Body of pancreas (tissue), 4 donors: ENCODE measurements at regions not wholly inside any gene's neighbourhood (a gene's known extent, or its start where the extent isn't known, plus 50 kb on each side); places are given as distances from the start of the nearest gene placed in this dataset.
"Not testable (repeated sequence)": the region's sequence is repeated elsewhere in the genome, so short reads cannot be mapped to it uniquely, and the experiment has no call there.

Experiments
- ATAC-seq: fragments of 150-250 bp; one replicate; pipeline ENCODE4 v1.9.1; 2016
- DNase-seq, 4 donors: peaks; one replicate each; pipeline ENCODE4 v3.0.0-alpha.2; 2019
- H3K27ac ChIP-seq, 4 donors: fragments of 200-600 bp; sonication (generic); 1 replicate in 3 of 4; 2 replicates in 1 of 4; pipeline versions ENCODE4 v1.5.1 to v1.6.1; 2016 to 2019; ENCODE audit warnings: mild to moderate bottlenecking in 1 of 4, mixed read lengths in 1 of 4, moderate library complexity in 1 of 4
- H3K27me3 ChIP-seq, 2 donors: fragments of 200-600 bp; sonication (generic); one replicate each; pipeline ENCODE4 v1.6.0; 2016; ENCODE audit warnings: mild to moderate bottlenecking in 1 of 2
- H3K36me3 ChIP-seq, 2 donors: fragments of 200-600 bp; sonication (generic); replicated peaks in 1 of 2; 2 replicates each; pipeline ENCODE4 v1.5.1; 2016; ENCODE audit warnings: low read depth in 2 of 2; ENCODE audit not compliant: insufficient read depth in 1 of 2
- H3K4me1 ChIP-seq: fragments of 200-600 bp; sonication (generic); one replicate; pipeline ENCODE4 v1.6.0; 2016
- H3K4me3 ChIP-seq, 2 donors: fragments of 200-600 bp; sonication (generic); 1 replicate in 1 of 2; 2 replicates in 1 of 2; pipeline ENCODE4 v1.5.1; 2016 to 2019
- H3K9me3 ChIP-seq, 3 donors: fragments of 200-600 bp; sonication (generic); 1 replicate in 2 of 3; 2 replicates in 1 of 3; pipeline ENCODE4 v1.5.1; 2016
- CTCF ChIP-seq, 7 experiments: fragments of 450-650 bp in 4 of 7; fragments of 200-600 bp in 3 of 7; sonication (generic) in 3 of 7; IDR thresholded peaks; one replicate each; pipeline ENCODE4 v1.5.1; 2016 to 2019; ENCODE audit warnings: antibody characterized with exemption in 7 of 7
- POLR2A ChIP-seq, 3 donors: fragments of 450-650 bp; IDR thresholded peaks; one replicate each; pipeline ENCODE4 v1.6.1; 2016; ENCODE audit warnings: antibody characterized with exemption in 3 of 3, mild to moderate bottlenecking in 2 of 3
- WGBS, 2 donors: methylation state at CpG; one replicate each; pipeline ENCODE4 v1.1.5; 2017; 5-methylcytosine and 5-hydroxymethylcytosine counted together
- intact Hi-C: fragments of 100-400 bp; cut with DNase I; formaldehyde crosslinking; loops from one replicate; pipeline ENCODE4 v1.15.1; 2023

GRCh38 chr13:110818747-110819146 is 96.1 kb downstream of the ANKRD10 start:
- Histone ChIP-seq H3K36me3 (no peaks in the 10 kb centered on the region), H3K9me3 (no peaks in the 10 kb centered on the region), H3K27ac (no peak overlapping the region), H3K4me1 (peaks cover 7% of the 10 kb centered on the region), H3K4me3 (no peak overlapping the region), H3K27me3 (no peaks in the 10 kb centered on the region)
- 65 to 72% methylated on average over 8 of the region's 8 CpGs for WGBS, 2 donors
- DNase-seq = no peak
- TF ChIP-seq CTCF (IDR thresholded peaks at IDR 0.05) (no peak), POLR2A (IDR thresholded peaks at IDR 0.05) (no peak)
- intact Hi-C loops = no loop called here
- ATAC-seq = no peak

DNA sequence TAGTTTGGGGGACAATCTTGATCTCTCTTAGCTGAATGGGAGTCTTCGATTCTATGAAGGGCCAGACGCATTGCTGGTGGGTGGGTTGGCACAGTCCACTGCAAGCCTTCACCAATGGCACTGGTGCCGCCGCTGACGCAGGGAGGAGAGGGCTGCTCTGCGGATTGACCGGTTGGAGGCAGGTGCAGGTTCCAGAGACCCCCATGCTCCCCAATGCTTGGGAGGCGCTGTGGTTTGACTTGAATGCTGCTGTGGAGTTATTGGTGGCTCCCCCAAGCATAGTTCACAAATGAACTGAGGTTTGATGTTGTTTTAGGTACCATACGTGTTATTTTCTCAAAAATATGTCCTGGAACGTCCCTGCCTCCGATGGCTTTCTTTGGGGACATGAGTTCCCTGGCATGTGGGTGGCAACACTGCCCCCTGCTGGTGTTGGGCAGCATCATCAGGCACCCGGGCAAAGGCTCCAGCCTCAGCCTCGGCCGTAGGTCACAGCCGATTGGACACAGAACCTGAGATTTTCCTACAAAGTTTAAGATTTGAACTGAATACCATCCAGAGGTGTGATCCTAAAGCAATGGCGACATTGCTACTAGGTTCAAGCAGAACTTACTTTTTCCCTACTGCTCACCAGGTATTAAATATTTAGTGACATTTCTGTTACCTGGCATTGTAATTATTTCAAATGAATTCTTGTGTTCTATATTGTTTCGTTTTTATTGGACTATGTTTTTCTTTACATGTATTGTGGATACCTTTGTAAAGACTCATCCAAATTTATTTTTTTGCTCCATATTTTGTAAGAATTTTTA is 95.5 kb downstream of the ANKRD10 start:
- no peak overlapping the region for H3K4me3 ChIP-seq
- H3K27ac ChIP-seq = no peak overlapping the region
- TF ChIP-seq CTCF (IDR thresholded peaks at IDR 0.05) (peak; percentile 90 to 98 (median 94)), POLR2A (IDR thresholded peaks at IDR 0.05) (no peak)
- intact Hi-C loops = loop anchor here (5.0 kb wide), 1 partner anchor 227 kb away; no protein-coding TSS in a partner anchor
- no peaks in the 10 kb centered on the region for H3K36me3 ChIP-seq
- H3K4me1 ChIP-seq = peaks cover 7% of the 10 kb centered on the region
- DNase-seq (peak; percentile 79 to 83 (median 80)), ATAC-seq (peak; percentile 97)
- no peaks in the 10 kb centered on the region for H3K9me3 ChIP-seq
- 20 to 26% methylated on average over 17 of the region's 17 CpGs for WGBS, 2 donors
- H3K27me3 ChIP-seq = no peaks in the 10 kb centered on the region

- Histone ChIP-seq H3K27me3 (no peaks in the 10 kb centered on the region), H3K36me3 (no peaks in the 10 kb centered on the region), H3K4me3 (no peak overlapping the region), H3K4me1 (peaks cover 7% of the 10 kb centered on the region), H3K27ac (no peak overlapping the region), H3K9me3 (no peaks in the 10 kb centered on the region)
- TF ChIP-seq CTCF (IDR thresholded peaks at IDR 0.05) (no peak), POLR2A (IDR thresholded peaks at IDR 0.05) (no peak)
- WGBS, 2 donors = 41 to 45% methylated on average over 5 to 9 of the region's 9 CpGs
- DNase-seq (no peak), ATAC-seq (no peak)
- intact Hi-C loops = loop anchor here (5.0 kb wide), 1 partner anchor 228 kb away; no protein-coding TSS in a partner anchor
Observed at GRCh38 chr13:110820322-110820721, 94.5 kb downstream of the ANKRD10 start.

- H3K4me1 ChIP-seq, H3K9me3 ChIP-seq, H3K27me3 ChIP-seq, H3K27ac ChIP-seq, DNase-seq, H3K36me3 ChIP-seq, H3K4me3 ChIP-seq, ATAC-seq: not testable (repeated sequence)
- intact Hi-C loops = loop anchor here (5.0 kb wide), 1 partner anchor 230 kb away; no protein-coding TSS in a partner anchor
- WGBS, 2 donors = 78 to 84% methylated on average over 25 of the region's 25 CpGs
Observed at GRCh38 chr13:110821837-110822668, 92.8 kb downstream of the ANKRD10 start.

DNA sequence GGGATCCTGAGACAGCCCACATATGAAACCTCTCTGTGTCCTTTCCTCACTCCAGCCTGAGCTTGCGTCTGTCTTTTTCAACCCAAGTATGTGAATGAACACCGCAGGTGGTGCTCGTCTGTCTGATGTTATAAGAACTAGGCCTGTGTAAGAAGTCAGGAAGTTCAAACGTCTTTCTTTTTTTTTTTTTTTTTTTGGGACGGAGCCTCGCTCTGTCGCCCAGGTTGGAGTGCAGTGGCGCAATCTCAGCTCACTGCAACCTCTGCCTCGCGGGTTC is 92.3 kb downstream of the ANKRD10 start:
- ATAC-seq = no peak
- Histone ChIP-seq H3K9me3 (no peaks in the 10 kb centered on the region), H3K27ac (no peak overlapping the region), H3K27me3 (no peaks in the 10 kb centered on the region), H3K4me3 (no peak overlapping the region), H3K36me3 (no peaks in the 10 kb centered on the region), H3K4me1 (peaks cover 7% of the 10 kb centered on the region)
- intact Hi-C loops = loop anchor here (5.0 kb wide), 1 partner anchor 230 kb away; no protein-coding TSS in a partner anchor
- TF ChIP-seq CTCF (IDR thresholded peaks at IDR 0.05) = no peak
- TF ChIP-seq POLR2A (IDR thresholded peaks at IDR 0.05) = no peak
- 80 to 84% methylated on average over 7 to 10 of the region's 10 CpGs for WGBS, 2 donors
- DNase-seq = no peak
